CD4-positive, alpha-beta T cell (primary cell): ENCODE measurements at regions not wholly inside any gene's neighbourhood (a gene's known extent, or its start where the extent isn't known, plus 50 kb on each side); places are given as distances from the start of the nearest gene placed in this dataset.

ENCODE experiments used
- ATAC-seq: fragments of 200-7000 bp; cut with Tn5 transposase; one replicate; pipeline ENCODE4 v1.10.0; 2022; ENCODE audit warnings: mild to moderate bottlenecking; ENCODE audit not compliant: poor library complexity
- CTCF ChIA-PET: fragments of 350-600 bp; sonication (Branson Sonifier 250); formaldehyde crosslinking; loops from one replicate; lab custom pipeline; 2021; ENCODE audit warnings: antibody characterized with exemption, inconsistent platforms; lab: Charles Lee
- POLR2A ChIA-PET: fragments of 350-600 bp; sonication (Branson Sonifier 250); formaldehyde crosslinking; loops from one replicate; lab custom pipeline; 2021; ENCODE audit warnings: antibody characterized with exemption, inconsistent platforms; lab: Charles Lee
- DNase-seq, 14 experiments: peaks; one replicate each; pipeline ENCODE4 v3.0.0-alpha.2; 2013 to 2020; ENCODE audit warnings: mixed read lengths in 2 of 14
- H3K27ac ChIP-seq, 2 donors: one replicate each; pipeline versions ENCODE4 v1.5.1 to v1.7.0; 2013; ENCODE audit warnings: low read length in 2 of 2, low read depth in 1 of 2, mild to moderate bottlenecking in 1 of 2
- H3K27me3 ChIP-seq, 2 experiments: 1 replicate in 1 of 2; 2 replicates in 1 of 2; pipeline versions ENCODE4 v1.6.1 to v1.7.0; 2013; ENCODE audit warnings: low read length in 2 of 2, control low read depth in 1 of 2, mild to moderate bottlenecking in 1 of 2, moderate library complexity in 1 of 2; ENCODE audit not compliant: insufficient read depth in 2 of 2, control insufficient read depth in 1 of 2
- H3K36me3 ChIP-seq: one replicate; pipeline ENCODE4 v1.6.1; 2013; ENCODE audit warnings: low read length, control low read depth; ENCODE audit not compliant: insufficient read depth
- H3K4me1 ChIP-seq: one replicate; pipeline ENCODE4 v1.6.1; 2013; ENCODE audit warnings: low read length, control low read depth; ENCODE audit not compliant: insufficient read depth
- H3K4me3 ChIP-seq: one replicate; pipeline ENCODE4 v1.5.1; 2013; ENCODE audit warnings: mild to moderate bottlenecking, low read length, moderate library complexity
- H3K9me3 ChIP-seq, 2 experiments: 1 replicate in 1 of 2; 2 replicates in 1 of 2; pipeline versions ENCODE4 v1.6.1 to v1.7.0; 2013; ENCODE audit warnings: low read length in 2 of 2, mild to moderate bottlenecking in 2 of 2, control low read depth in 1 of 2, moderate library complexity in 1 of 2; ENCODE audit not compliant: control insufficient read depth in 1 of 2, insufficient read depth in 1 of 2
- H3K27ac Mint-ChIP-seq: one replicate; pipeline ENCODE4 v1.8.0; 2020; ENCODE audit warnings: mixed read lengths
- H3K27me3 Mint-ChIP-seq: one replicate; pipeline ENCODE4 v1.8.0; 2021; ENCODE audit warnings: mixed read lengths
- H3K36me3 Mint-ChIP-seq: one replicate; pipeline ENCODE4 v1.8.0; 2021; ENCODE audit warnings: low read depth, mixed read lengths
- H3K4me1 Mint-ChIP-seq: one replicate; pipeline ENCODE4 v1.8.0; 2021; ENCODE audit warnings: low read depth, mixed read lengths
- H3K4me3 Mint-ChIP-seq: one replicate; pipeline ENCODE4 v1.8.0; 2020; ENCODE audit warnings: mild to moderate bottlenecking, mixed read lengths
- H3K9me3 Mint-ChIP-seq: one replicate; pipeline ENCODE4 v1.8.0; 2020; ENCODE audit warnings: mixed read lengths
- intact Hi-C, 2 experiments: fragments of 100-400 bp; cut with DNase I in 1 of 2; cut with micrococcal nuclease in 1 of 2; formaldehyde crosslinking; loops; one replicate each; pipeline versions ENCODE4 v1.15.1 to v1.9.0; 2023 to 2025; cut with DNase I, micrococcal nuclease
- TF ChIP-seq, protein P1 (sequence below): fragments of 200-600 bp; IDR thresholded peaks from one replicate; pipeline ENCODE4 v1.8.0; 2022; ENCODE audit warnings: antibody characterized with exemption, mild to moderate bottlenecking

DNA sequence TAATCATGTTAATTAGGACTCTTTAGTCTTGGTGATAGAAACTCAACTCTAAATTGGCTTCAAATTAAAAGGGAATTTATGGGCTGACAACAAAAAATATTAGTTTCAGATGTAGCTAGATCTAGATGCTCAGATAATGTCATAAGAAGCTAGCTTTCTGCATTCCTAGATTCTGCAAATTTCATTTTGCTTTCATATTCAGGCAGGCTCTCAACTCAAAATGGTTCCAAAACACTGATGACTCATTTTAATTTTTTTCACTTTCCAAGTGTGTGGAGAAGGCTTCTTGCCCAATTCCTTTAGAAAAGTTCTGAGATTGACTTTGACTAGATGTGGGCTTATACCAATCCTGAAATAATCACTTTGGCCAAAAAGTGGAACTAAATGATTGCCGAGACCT, 236.7 kb upstream of the GOT2 start:
- intact Hi-C loops: no loop called here
- CTCF ChIA-PET: no interaction called here
- Histone ChIP-seq H3K9me3 (no peaks in the 10 kb centered on the region), H3K36me3 (no peaks in the 10 kb centered on the region), H3K4me3 (no peak overlapping the region), H3K27ac (no peak overlapping the region), H3K4me1 (no peaks in the 10 kb centered on the region), H3K27me3 (no peaks in the 10 kb centered on the region)
- H3K36me3 Mint-ChIP-seq: no peaks in the 10 kb centered on the region
- H3K9me3 Mint-ChIP-seq: no peaks in the 10 kb centered on the region
- TF ChIP-seq, protein P1, sequence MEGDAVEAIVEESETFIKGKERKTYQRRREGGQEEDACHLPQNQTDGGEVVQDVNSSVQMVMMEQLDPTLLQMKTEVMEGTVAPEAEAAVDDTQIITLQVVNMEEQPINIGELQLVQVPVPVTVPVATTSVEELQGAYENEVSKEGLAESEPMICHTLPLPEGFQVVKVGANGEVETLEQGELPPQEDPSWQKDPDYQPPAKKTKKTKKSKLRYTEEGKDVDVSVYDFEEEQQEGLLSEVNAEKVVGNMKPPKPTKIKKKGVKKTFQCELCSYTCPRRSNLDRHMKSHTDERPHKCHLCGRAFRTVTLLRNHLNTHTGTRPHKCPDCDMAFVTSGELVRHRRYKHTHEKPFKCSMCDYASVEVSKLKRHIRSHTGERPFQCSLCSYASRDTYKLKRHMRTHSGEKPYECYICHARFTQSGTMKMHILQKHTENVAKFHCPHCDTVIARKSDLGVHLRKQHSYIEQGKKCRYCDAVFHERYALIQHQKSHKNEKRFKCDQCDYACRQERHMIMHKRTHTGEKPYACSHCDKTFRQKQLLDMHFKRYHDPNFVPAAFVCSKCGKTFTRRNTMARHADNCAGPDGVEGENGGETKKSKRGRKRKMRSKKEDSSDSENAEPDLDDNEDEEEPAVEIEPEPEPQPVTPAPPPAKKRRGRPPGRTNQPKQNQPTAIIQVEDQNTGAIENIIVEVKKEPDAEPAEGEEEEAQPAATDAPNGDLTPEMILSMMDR: no peak
- no peak overlapping the region for H3K4me3 Mint-ChIP-seq
- DNase-seq (peak in 1 of 14 experiments; percentile 4), ATAC-seq (no peak)
- H3K4me1 Mint-ChIP-seq: no peaks in the 10 kb centered on the region
- no peak overlapping the region for H3K27ac Mint-ChIP-seq
- no peaks in the 10 kb centered on the region for H3K27me3 Mint-ChIP-seq
- POLR2A ChIA-PET: no interaction called here

DNA sequence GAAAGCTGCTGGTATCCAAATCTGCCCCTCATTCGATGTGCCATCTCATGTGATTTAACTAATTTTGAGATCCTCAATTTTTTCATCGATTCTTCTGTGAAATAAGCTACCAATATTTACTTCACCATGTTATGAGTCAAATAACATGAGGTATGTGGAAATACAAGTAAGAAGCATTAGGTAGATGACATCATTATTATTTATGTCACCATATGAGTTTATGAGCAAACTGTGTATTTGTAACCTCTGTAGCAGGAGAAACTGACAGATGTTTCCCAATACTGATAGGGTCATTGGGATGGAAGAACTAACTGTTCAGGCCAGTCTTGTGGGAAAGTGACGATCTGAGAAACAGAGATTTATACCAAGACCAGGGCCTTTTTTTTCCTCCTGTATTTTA, 229.4 kb upstream of the GOT2 start:
- DNase-seq: no peak
- Mint-ChIP-seq H3K36me3 (no peaks in the 10 kb centered on the region), H3K27ac (no peak overlapping the region), H3K9me3 (no peaks in the 10 kb centered on the region), H3K4me3 (no peak overlapping the region), H3K27me3 (no peaks in the 10 kb centered on the region), H3K4me1 (no peaks in the 10 kb centered on the region)
- ChIA-PET POLR2A (no interaction called here), CTCF (no interaction called here)
- no peak for ATAC-seq
- H3K27me3 ChIP-seq: no peaks in the 10 kb centered on the region
- H3K4me1 ChIP-seq: no peaks in the 10 kb centered on the region
- TF ChIP-seq, protein P1: no peak
- H3K9me3 ChIP-seq: no peaks in the 10 kb centered on the region
- H3K4me3 ChIP-seq: no peak overlapping the region
- intact Hi-C loops: no loop called here
- no peaks in the 10 kb centered on the region for H3K36me3 ChIP-seq
- no peak overlapping the region for H3K27ac ChIP-seq

DNA sequence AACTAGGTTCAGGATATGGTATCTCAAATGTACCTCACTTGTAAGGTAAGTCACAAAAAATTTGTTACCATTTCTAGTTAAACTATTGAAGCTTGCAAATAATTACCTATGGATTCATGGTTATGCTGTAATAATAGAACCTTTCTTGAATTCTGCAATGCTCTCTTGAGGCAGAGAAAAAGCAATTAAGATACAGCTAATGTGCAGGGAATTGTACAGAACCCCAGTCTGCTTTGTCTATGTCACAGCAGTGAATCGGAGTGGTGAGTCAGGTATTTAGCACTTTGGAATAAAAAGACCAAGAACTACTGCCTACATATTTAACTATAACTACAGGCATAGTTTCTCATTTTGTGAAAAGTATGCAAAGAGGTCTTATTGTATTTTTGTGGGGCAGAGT, 228.7 kb upstream of the GOT2 start:
- Mint-ChIP-seq H3K36me3 (no peaks in the 10 kb centered on the region), H3K4me3 (no peak overlapping the region), H3K4me1 (no peaks in the 10 kb centered on the region), H3K27ac (no peak overlapping the region), H3K27me3 (no peaks in the 10 kb centered on the region), H3K9me3 (no peaks in the 10 kb centered on the region)
- H3K9me3 ChIP-seq: no peaks in the 10 kb centered on the region
- ChIA-PET POLR2A (no interaction called here), CTCF (no interaction called here)
- intact Hi-C loops: no loop called here
- no peaks in the 10 kb centered on the region for H3K27me3 ChIP-seq
- H3K4me1 ChIP-seq: no peaks in the 10 kb centered on the region
- H3K36me3 ChIP-seq: no peaks in the 10 kb centered on the region
- H3K4me3 ChIP-seq: no peak overlapping the region
- TF ChIP-seq, protein P1: no peak
- DNase-seq (no peak), ATAC-seq (no peak)
- H3K27ac ChIP-seq: no peak overlapping the region
